Gastrocnemius medialis (tissue), 4 donors: ENCODE measurements at regions not wholly inside any gene's neighbourhood (a gene's known extent, or its start where the extent isn't known, plus 50 kb on each side); places are given as distances from the start of the nearest gene placed in this dataset.

Experiments used
- CTCF ChIP-seq, 5 experiments: fragments of 450-650 bp in 3 of 5; fragments of 200-600 bp in 2 of 5; sonication (generic) in 2 of 5; IDR thresholded peaks in 4 of 5; conservative IDR thresholded peaks in 1 of 5; 1 replicate in 4 of 5; 2 replicates in 1 of 5; pipeline ENCODE4 v1.5.1; 2016 to 2019; ENCODE audit warnings: antibody characterized with exemption in 5 of 5, mild to moderate bottlenecking in 3 of 5, moderate library complexity in 3 of 5
- POLR2A ChIP-seq, 2 donors: fragments of 450-650 bp; IDR thresholded peaks; one replicate each; pipeline ENCODE4 v1.6.1; 2017; ENCODE audit warnings: antibody characterized with exemption in 2 of 2, mild to moderate bottlenecking in 2 of 2, moderate library complexity in 2 of 2

DNA sequence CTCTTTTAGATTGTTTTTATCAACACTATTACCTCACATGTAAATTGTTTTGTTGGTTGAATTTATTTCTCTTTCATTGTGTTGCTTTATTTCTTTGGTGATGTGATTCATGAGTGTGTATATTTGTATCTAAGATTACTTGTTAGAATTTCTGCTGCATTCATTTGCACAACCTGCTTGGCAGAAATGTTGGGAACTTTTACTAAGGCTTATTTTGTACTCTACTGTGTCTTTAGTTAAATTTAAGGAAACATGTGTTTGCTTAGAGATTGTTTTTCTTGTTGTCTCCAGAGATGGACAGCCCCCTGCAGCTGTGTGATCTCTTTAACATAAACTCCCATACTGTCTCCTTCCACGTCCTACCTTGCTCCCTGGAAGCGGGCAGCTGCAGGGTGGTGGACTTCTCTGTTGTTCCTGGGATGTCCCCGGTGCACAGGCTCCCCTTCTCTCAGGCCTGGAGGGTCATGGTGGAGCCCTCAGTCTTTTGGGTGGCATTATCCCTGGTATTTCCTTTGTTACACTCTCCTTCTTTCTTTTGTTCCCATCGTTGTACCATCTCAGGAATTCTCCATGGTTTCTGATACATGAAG is 212.0 kb upstream of the SPRY2 start:
- TF ChIP-seq POLR2A (IDR thresholded peaks at IDR 0.05) (no peak), CTCF (IDR thresholded peaks at IDR 0.05 in 4 of 5, conservative IDR thresholded peaks at IDR 0.05 in 1 of 5) (no peak)
